H1 (cell line): ENCODE measurements at regions not wholly inside any gene's neighbourhood (a gene's known extent, or its start where the extent isn't known, plus 50 kb on each side); places are given as distances from the start of the nearest gene placed in this dataset.

Experiments used
- CHD1 ChIP-seq: IDR thresholded peaks from 2 replicates; pipeline ENCODE4 v1.6.1; 2012; ENCODE audit warnings: low read depth, low read length, improper control_type of control experiment
- RAD21 ChIP-seq, 2 experiments: IDR thresholded peaks in 1 of 2; conservative IDR thresholded peaks in 1 of 2; 2 replicates each; pipeline ENCODE4 v1.6.1; 2011; ENCODE audit warnings: low read depth in 2 of 2, low read length in 2 of 2, improper control_type of control experiment in 1 of 2, inconsistent platforms in 1 of 2, mild to moderate bottlenecking in 1 of 2, moderate library complexity in 1 of 2
- RBBP5 ChIP-seq: IDR thresholded peaks from 2 replicates; pipeline ENCODE4 v1.7.1; 2012; ENCODE audit warnings: low read depth, mild to moderate bottlenecking, inconsistent platforms, low read length, moderate library complexity, borderline replicate concordance
- SP1 ChIP-seq: IDR thresholded peaks from 2 replicates; pipeline ENCODE4 v1.6.1; 2011; ENCODE audit warnings: low read depth, low read length
- SP4 ChIP-seq: IDR thresholded peaks from 2 replicates; pipeline ENCODE4 v1.6.1; 2012; ENCODE audit warnings: low read length, inconsistent platforms
- TBP ChIP-seq: IDR thresholded peaks from 2 replicates; pipeline ENCODE4 v1.6.1; 2011; ENCODE audit warnings: low read depth, low read length, improper control_type of control experiment
- TF ChIP-seq, protein P1 (sequence below): IDR thresholded peaks from 2 replicates; pipeline ENCODE4 v1.6.1; 2011; ENCODE audit warnings: low read depth, mild to moderate bottlenecking, low read length; ENCODE audit not compliant: insufficient read depth

GRCh38 chr2:22329211-22330154, 1055.5 kb upstream of the KLHL29 start (continued):
- TF ChIP-seq SP4 = no peak
- no peak for TF ChIP-seq CHD1
- TF ChIP-seq RAD21 (IDR thresholded peaks at IDR 0.05 in 1 of 2, conservative IDR thresholded peaks at IDR 0.05 in 1 of 2; ENCODE audit: low read depth in 2 of 2, low read length in 2 of 2) = no peak
- no peak for TF ChIP-seq TBP
- TF ChIP-seq, protein P1, sequence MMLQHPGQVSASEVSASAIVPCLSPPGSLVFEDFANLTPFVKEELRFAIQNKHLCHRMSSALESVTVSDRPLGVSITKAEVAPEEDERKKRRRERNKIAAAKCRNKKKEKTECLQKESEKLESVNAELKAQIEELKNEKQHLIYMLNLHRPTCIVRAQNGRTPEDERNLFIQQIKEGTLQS = no peak
- no peak for TF ChIP-seq SP1
- no peak for TF ChIP-seq RBBP5
